HCT116 (cell line): ENCODE measurements at regions not wholly inside any gene's neighbourhood (a gene's known extent, or its start where the extent isn't known, plus 50 kb on each side); places are given as distances from the start of the nearest gene placed in this dataset.

ENCODE experiments used
- ATAC-seq: fragments of 200-7000 bp; cut with Tn5 transposase; 2 replicates; pipeline ENCODE4 v1.9.1; 2020; ENCODE audit warnings: mild to moderate bottlenecking, moderate library complexity
- BruUV-seq: library from RNA; stranded (reverse); fragments of 400-500 nt; replicated peaks from 2 replicates; lab custom pipeline; 2021; lab: Mats Ljungman, UMichigan
- CTCF ChIA-PET: fragments of 300-600 bp; sonication (Branson Sonifier 250); formaldehyde crosslinking; loops from one replicate; lab custom pipeline; 2021; ENCODE audit warnings: antibody characterized with exemption; lab: Charles Lee
- POLR2A ChIA-PET: fragments of 300-600, 350-600 bp; sonication (Branson Sonifier 250); formaldehyde crosslinking; loops from one replicate; lab custom pipeline; 2021; ENCODE audit warnings: antibody characterized with exemption; lab: Charles Lee
- RAD21 ChIA-PET, 2 experiments: fragments of 300-600 bp; sonication (Branson Sonifier 250); formaldehyde crosslinking; loops; one replicate each; lab custom pipeline; 2023; ENCODE audit warnings: low total read pairs in 2 of 2; ENCODE audit not compliant: uncharacterized antibody in 2 of 2, unreplicated experiment in 2 of 2, low non-redundant PET in 1 of 2; lab: Charles Lee
- DNase-seq: peaks from one replicate; pipeline ENCODE4 v3.0.0-alpha.2; 2010; ENCODE audit warnings: low read depth, low spot score
- H2AFZ ChIP-seq: fragments of 200-600 bp; shearing (Covaris generic), sonication (generic); 2 replicates; pipeline ENCODE4 v1.6.1; 2017; ENCODE audit warnings: low read depth, mixed run types, mixed read lengths, antibody characterized with exemption, low read length; ENCODE audit not compliant: poor library complexity, severe bottlenecking
- H3K27ac ChIP-seq: 2 replicates; pipeline ENCODE4 v1.5.1; 2012; ENCODE audit warnings: low read depth, low read length
- H3K27me3 ChIP-seq: fragments of 200-600 bp; sonication (generic); 2 replicates; pipeline ENCODE4 v1.6.1; 2016; ENCODE audit warnings: mixed run types, low read length, mixed read lengths; ENCODE audit not compliant: insufficient read depth
- H3K36me3 ChIP-seq, 2 experiments: fragments of 200-500 bp in 1 of 2; fragments of 200-600 bp in 1 of 2; sonication (Bioruptor generic) in 1 of 2; sonication (generic) in 1 of 2; 2 replicates each; pipeline versions ENCODE4 v1.5.1 to v1.6.1; 2014 to 2016; ENCODE audit warnings: low read length in 2 of 2, inconsistent platforms in 1 of 2, mixed read lengths in 1 of 2, mixed run types in 1 of 2; ENCODE audit not compliant: insufficient read depth in 2 of 2, control insufficient read depth in 1 of 2
- H3K4me1 ChIP-seq, 2 experiments: fragments of 200-600 bp in 1 of 2; sonication (generic) in 1 of 2; 2 replicates each; pipeline versions ENCODE4 v1.5.1 to v1.6.1; 2012 to 2017; ENCODE audit warnings: low read length in 2 of 2, inconsistent platforms in 1 of 2, mild to moderate bottlenecking in 1 of 2, mixed read lengths in 1 of 2, mixed run types in 1 of 2, moderate library complexity in 1 of 2; ENCODE audit not compliant: insufficient read depth in 2 of 2, control insufficient read depth in 1 of 2
- H3K4me2 ChIP-seq: fragments of 200-600 bp; sonication (generic); 2 replicates; pipeline ENCODE4 v1.6.1; 2017; ENCODE audit warnings: mixed run types, low read length, mixed read lengths
- H3K4me3 ChIP-seq, 2 experiments: fragments of 200-600 bp in 1 of 2; sonication (generic) in 1 of 2; replicated peaks in 1 of 2; 2 replicates each; pipeline ENCODE4 v1.5.1; 2011 to 2016; ENCODE audit warnings: low read length in 2 of 2, control low read depth in 1 of 2, low read depth in 1 of 2, mild to moderate bottlenecking in 1 of 2, mixed read lengths in 1 of 2, mixed run types in 1 of 2
- H3K79me2 ChIP-seq: fragments of 200-600 bp; sonication (generic); 2 replicates; pipeline ENCODE4 v1.6.1; 2017; ENCODE audit warnings: mild to moderate bottlenecking, mixed run types, low read length, moderate library complexity, mixed read lengths; ENCODE audit not compliant: insufficient read depth
- H3K9ac ChIP-seq: fragments of 200-600 bp; sonication (generic); 2 replicates; pipeline ENCODE4 v1.6.1; 2016; ENCODE audit warnings: low read length, mixed read lengths
- H3K9me2 ChIP-seq: fragments of 200-600 bp; sonication (generic), shearing (Covaris generic); 2 replicates; pipeline ENCODE4 v1.6.1; 2017; ENCODE audit warnings: mixed run types, mild to moderate bottlenecking, moderate library complexity; ENCODE audit not compliant: insufficient read depth
- H3K9me3 ChIP-seq, 2 experiments: fragments of 200-500 bp in 1 of 2; fragments of 200-600 bp in 1 of 2; sonication (Bioruptor generic) in 1 of 2; sonication (generic) in 1 of 2; 2 replicates each; pipeline ENCODE4 v1.6.1; 2014 to 2017; ENCODE audit warnings: low read length in 2 of 2, mixed read lengths in 2 of 2, inconsistent platforms in 1 of 2, low read depth in 1 of 2, mild to moderate bottlenecking in 1 of 2, mixed run types in 1 of 2, moderate library complexity in 1 of 2; ENCODE audit not compliant: control insufficient read depth in 1 of 2, insufficient read depth in 1 of 2
- H4K20me1 ChIP-seq: fragments of 200-600 bp; sonication (generic), shearing (Covaris generic); 2 replicates; pipeline ENCODE4 v1.6.1; 2017; ENCODE audit warnings: mixed run types, mild to moderate bottlenecking, moderate library complexity; ENCODE audit not compliant: insufficient read depth
- ATF3 ChIP-seq: IDR thresholded peaks from 2 replicates; pipeline ENCODE4 v1.6.1; 2012
- CBX3 ChIP-seq: IDR thresholded peaks from 2 replicates; pipeline ENCODE4 v1.6.1; 2012; ENCODE audit warnings: low read depth
- CEBPB ChIP-seq: IDR thresholded peaks from 2 replicates; pipeline ENCODE4 v1.6.1; 2012; ENCODE audit warnings: low read depth
- CTCF ChIP-seq, 3 experiments: fragments of 200-600 bp in 1 of 3; sonication (generic) in 1 of 3; IDR thresholded peaks in 2 of 3; conservative IDR thresholded peaks in 1 of 3; 2 replicates each; pipeline ENCODE4 v1.5.1; 2012 to 2017; ENCODE audit warnings: low read depth in 2 of 3, low read length in 2 of 3, antibody characterized with exemption in 1 of 3, borderline replicate concordance in 1 of 3, control low read depth in 1 of 3, mild to moderate bottlenecking in 1 of 3, mixed read lengths in 1 of 3, mixed run types in 1 of 3, moderate library complexity in 1 of 3; ENCODE audit not compliant: insufficient read depth in 1 of 3
- EGR1 ChIP-seq: IDR thresholded peaks from 2 replicates; pipeline ENCODE4 v1.6.1; 2012; ENCODE audit warnings: low read depth
- REST ChIP-seq: IDR thresholded peaks from 2 replicates; pipeline ENCODE4 v1.6.1; 2012; ENCODE audit warnings: low read depth
- SIN3A ChIP-seq: IDR thresholded peaks from 2 replicates; pipeline ENCODE4 v1.6.1; 2012; ENCODE audit warnings: low read depth
- SRF ChIP-seq: IDR thresholded peaks from 2 replicates; pipeline ENCODE4 v1.6.1; 2012; ENCODE audit warnings: low read depth
- YY1 ChIP-seq: IDR thresholded peaks from 2 replicates; pipeline ENCODE4 v1.6.1; 2011; ENCODE audit warnings: low read length, low read depth, moderate library complexity, mild to moderate bottlenecking; ENCODE audit not compliant: insufficient replicate concordance; ENCODE audit errors: extremely low read depth
- ZNF274 ChIP-seq: fragments of 200-500 bp; sonication (Bioruptor generic); IDR thresholded peaks from 2 replicates; pipeline ENCODE4 v1.6.1; 2014; ENCODE audit warnings: mild to moderate bottlenecking, low read depth, low read length, inconsistent platforms
- intact Hi-C: fragments of 100-400 bp; cut with micrococcal nuclease; formaldehyde crosslinking; loops from 2 replicates; pipeline ENCODE4 v1.10.0; 2022
- TF ChIP-seq, protein P1 (sequence below): IDR thresholded peaks from 2 replicates; pipeline ENCODE4 v1.6.1; 2012

DNA sequence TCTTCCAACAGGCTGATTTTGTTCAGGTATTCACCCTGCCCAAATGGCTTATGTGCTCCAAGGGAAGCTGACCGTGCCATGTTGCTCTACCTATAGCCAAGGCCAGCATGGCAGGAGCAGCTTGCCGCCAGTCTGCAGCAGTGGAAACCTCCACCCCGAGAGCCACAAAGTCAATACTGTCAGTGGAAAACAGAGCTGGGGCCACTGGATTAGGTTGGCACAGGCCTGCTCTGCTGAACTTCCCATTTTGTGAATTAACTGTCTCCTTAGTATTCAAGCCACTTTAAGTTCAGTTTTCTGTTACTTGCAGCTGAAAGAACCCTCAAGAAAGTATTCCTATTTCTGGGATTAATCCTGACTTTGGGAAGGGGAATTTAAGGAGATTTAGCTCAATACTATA is 63.8 kb upstream of the XCR1 start:
- no peak overlapping the region for H3K4me3 ChIP-seq
- H3K36me3 ChIP-seq: no peaks in the 10 kb centered on the region
- H3K27ac ChIP-seq: no peak overlapping the region
- H3K4me2 ChIP-seq: no peak overlapping the region
- TF ChIP-seq SIN3A (no peak), EGR1 (no peak)
- H2AFZ ChIP-seq: no peak overlapping the region
- intact Hi-C loops: no loop called here
- ChIA-PET RAD21 (no interaction called here), CTCF (interaction anchor here (1.2 to 1.4 kb wide), 3 partner anchors 12 to 117 kb away, joined by 3 to 4 read pairs (median 3); partner anchors contain the start of gene CCR1), POLR2A (no interaction called here)
- H3K79me2 ChIP-seq: no peaks in the 10 kb centered on the region
- no peak overlapping the region for H3K9ac ChIP-seq
- H3K9me2 ChIP-seq: no peaks in the 10 kb centered on the region
- no peaks in the 10 kb centered on the region for H3K27me3 ChIP-seq
- no TSS peak for BruUV-seq
- no peaks in the 10 kb centered on the region for H3K9me3 ChIP-seq
- no peaks in the 10 kb centered on the region for H4K20me1 ChIP-seq
- DNase-seq (no peak), ATAC-seq (no peak)
- peaks cover 0 to 15% of the 10 kb centered on the region in 2 experiments; a peak in 1 of 4 replicates for H3K4me1 ChIP-seq

- Histone ChIP-seq H3K27me3 (no peaks in the 10 kb centered on the region), H4K20me1 (no peaks in the 10 kb centered on the region), H3K9me3 (no peaks in the 10 kb centered on the region), H3K4me1 (peaks cover 0 to 15% of the 10 kb centered on the region in 2 experiments; a peak in 1 of 4 replicates), H3K36me3 (no peaks in the 10 kb centered on the region), H3K9ac (no peak overlapping the region), H2AFZ (no peak overlapping the region), H3K79me2 (no peaks in the 10 kb centered on the region), H3K4me2 (0 out of 2 replicates have a peak overlapping the region, but pooled peaks have one; percentile 5)
- no peak for DNase-seq
- intact Hi-C loops: no loop called here
- ChIA-PET POLR2A (no interaction called here), CTCF (interaction anchor here (1.3 to 1.4 kb wide), 2 partner anchors 11 to 118 kb away, joined by 3 to 4 read pairs; partner anchors contain the start of gene CCR1)
- BruUV-seq: no TSS peak
- TF ChIP-seq EGR1 (no peak), REST (no peak), CTCF (IDR thresholded peaks at IDR 0.05 in 2 of 3, conservative IDR thresholded peaks at IDR 0.05 in 1 of 3; ENCODE audit: borderline replicate concordance in 1 of 3, insufficient read depth in 1 of 3, low read depth in 2 of 3, low read length in 2 of 3) (no peak), CBX3 (no peak), YY1 (no peak), ATF3 (no peak), SRF (no peak), CEBPB (no peak), ZNF274 (no peak)
- TF ChIP-seq, protein P1, sequence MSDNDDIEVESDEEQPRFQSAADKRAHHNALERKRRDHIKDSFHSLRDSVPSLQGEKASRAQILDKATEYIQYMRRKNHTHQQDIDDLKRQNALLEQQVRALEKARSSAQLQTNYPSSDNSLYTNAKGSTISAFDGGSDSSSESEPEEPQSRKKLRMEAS: no peak
- TF ChIP-seq, all 23 proteins: peak for 0
- RAD21 ChIA-PET: interaction anchor here in 1 of 2 experiments (0.7 kb wide), 1 partner anchor 270 kb away, joined by 4 read pairs; no protein-coding TSS in a partner anchor
- H3K9me2 ChIP-seq: no peaks in the 10 kb centered on the region
- no peak overlapping the region for H3K4me3 ChIP-seq
- ATAC-seq: peak; percentile 36; the same call in 1 of the 2 replicates
- no peak overlapping the region for H3K27ac ChIP-seq
These were observed 62.9 kb upstream of the XCR1 start for GRCh38 chr3:46090161-46090591.
